Endodermal cell (in vitro differentiated cells): ENCODE measurements at regions not wholly inside any gene's neighbourhood (a gene's known extent, or its start where the extent isn't known, plus 50 kb on each side); places are given as distances from the start of the nearest gene placed in this dataset.
A peak's percentile ranks its signal among the peaks of the same experiment; 100 is the strongest.

Experiments used
- DNase-seq: peaks from one replicate; pipeline ENCODE4 v3.0.0-alpha.2; 2017
- H3K27ac ChIP-seq: 2 replicates; pipeline ENCODE4 v1.5.1; 2013; ENCODE audit warnings: mild to moderate bottlenecking, low read depth, low read length, moderate library complexity
- H3K27me3 ChIP-seq: 2 replicates; pipeline ENCODE4 v1.6.1; 2013; ENCODE audit warnings: mild to moderate bottlenecking, low read length, moderate library complexity; ENCODE audit not compliant: insufficient read depth, control insufficient read depth, poor library complexity, severe bottlenecking
- H3K36me3 ChIP-seq: 2 replicates; pipeline ENCODE4 v1.7.0; 2013; ENCODE audit warnings: mild to moderate bottlenecking, low read length, moderate library complexity; ENCODE audit not compliant: control insufficient read depth, insufficient read depth
- H3K4me1 ChIP-seq: one replicate; pipeline ENCODE4 v1.7.0; 2013; ENCODE audit warnings: low read length; ENCODE audit not compliant: control insufficient read depth, insufficient read depth
- H3K4me3 ChIP-seq: 2 replicates; pipeline ENCODE4 v1.5.1; 2013; ENCODE audit warnings: mild to moderate bottlenecking, low read length, moderate library complexity
- H3K9ac ChIP-seq: 2 replicates; pipeline ENCODE4 v1.6.1; 2013; ENCODE audit warnings: mild to moderate bottlenecking, low read length, moderate library complexity; ENCODE audit not compliant: poor library complexity, severe bottlenecking; ENCODE audit errors: extremely low read depth
- H3K9me3 ChIP-seq: 2 replicates; pipeline ENCODE4 v1.6.1; 2013; ENCODE audit warnings: mild to moderate bottlenecking, low read length, moderate library complexity; ENCODE audit not compliant: control insufficient read depth
- H3K27ac Mint-ChIP-seq: 2 replicates; pipeline ENCODE4 v1.8.0; 2020; ENCODE audit warnings: mixed read lengths
- H3K27me3 Mint-ChIP-seq: 2 replicates; pipeline ENCODE4 v1.8.0; 2021; ENCODE audit warnings: mild to moderate bottlenecking, mixed read lengths; ENCODE audit not compliant: insufficient read depth
- H3K36me3 Mint-ChIP-seq: 2 replicates; pipeline ENCODE4 v1.8.0; 2020; ENCODE audit warnings: low read depth, mixed read lengths
- H3K4me1 Mint-ChIP-seq: 2 replicates; pipeline ENCODE4 v1.8.0; 2020; ENCODE audit warnings: mixed read lengths
- H3K4me3 Mint-ChIP-seq: 2 replicates; pipeline ENCODE4 v1.8.0; 2020; ENCODE audit warnings: mild to moderate bottlenecking, moderate library complexity, mixed read lengths
- H3K9me3 Mint-ChIP-seq: 2 replicates; pipeline ENCODE4 v1.8.0; 2020; ENCODE audit warnings: mild to moderate bottlenecking, mixed read lengths
- CTCF ChIP-seq: fragments of 200-600 bp; sonication (generic); conservative IDR thresholded peaks from 2 replicates; pipeline ENCODE4 v1.5.0; 2021; ENCODE audit warnings: antibody characterized with exemption, mild to moderate bottlenecking
- WGBS, 2 experiments: methylation state at CpG; one replicate each; pipeline versions ENCODE4 v1.1.5 to v1.1.7; 2013; ENCODE audit warnings: missing lambda C conversion rate in 2 of 2, mixed read lengths in 1 of 2; ENCODE audit not compliant: insufficient coverage in 1 of 2, insufficient read length in 1 of 2; 5-methylcytosine and 5-hydroxymethylcytosine counted together

- DNase-seq, result no peak
- H3K27ac ChIP-seq, result no peak overlapping the region
- WGBS, 2 experiments, result 95% methylated on average over 1 of the region's 1 CpG; no CpG with 5 or more reads in 1 of the 2 experiments
- H3K27ac Mint-ChIP-seq, result no peak overlapping the region
- no peaks in the 10 kb centered on the region for H3K36me3 ChIP-seq
- no peaks in the 10 kb centered on the region for H3K27me3 ChIP-seq
- H3K9me3 ChIP-seq, result no peaks in the 10 kb centered on the region
- no peaks in the 10 kb centered on the region for H3K9me3 Mint-ChIP-seq
- no peak overlapping the region for H3K9ac ChIP-seq
- no peaks in the 10 kb centered on the region for H3K36me3 Mint-ChIP-seq
- peaks cover 18% of the 10 kb centered on the region for H3K4me1 Mint-ChIP-seq
- H3K4me1 ChIP-seq, result no peaks in the 10 kb centered on the region
- TF ChIP-seq CTCF, result no peak
- no peak overlapping the region for H3K4me3 ChIP-seq
- H3K4me3 Mint-ChIP-seq, result no peak overlapping the region
- H3K27me3 Mint-ChIP-seq, result no peaks in the 10 kb centered on the region
These were observed 417.6 kb downstream of the SOX11 start for GRCh38 chr2:6109831-6110230.

DNA sequence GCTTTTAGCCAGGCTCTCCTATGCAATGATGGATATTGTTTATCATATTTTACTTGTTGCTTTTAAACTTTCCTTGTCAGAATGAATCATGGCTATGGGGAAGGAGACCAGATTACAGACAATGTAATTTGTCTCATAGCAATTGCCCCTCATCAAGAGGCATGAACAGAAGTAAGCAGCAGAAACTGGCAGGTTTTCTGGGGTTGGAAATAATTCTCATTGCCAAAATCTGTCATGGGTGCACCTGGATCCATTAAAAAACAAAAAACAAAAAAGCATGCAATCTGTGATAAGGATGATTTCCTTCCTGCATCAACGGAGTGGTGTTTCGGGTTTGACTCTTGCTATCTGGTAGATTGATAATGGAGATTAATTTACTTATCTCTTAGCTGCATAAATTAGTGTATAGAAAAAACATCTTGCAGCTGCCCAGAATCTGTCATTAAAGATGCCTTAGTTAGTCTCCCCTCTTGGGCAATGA, 419.6 kb downstream of the SOX11 start:
- Mint-ChIP-seq H3K36me3 (no peaks in the 10 kb centered on the region), H3K9me3 (no peaks in the 10 kb centered on the region), H3K27me3 (no peaks in the 10 kb centered on the region), H3K4me3 (no peak overlapping the region), H3K27ac (no peak overlapping the region), H3K4me1 (peaks cover 18% of the 10 kb centered on the region)
- no peaks in the 10 kb centered on the region for H3K4me1 ChIP-seq
- no peak overlapping the region for H3K9ac ChIP-seq
- no peaks in the 10 kb centered on the region for H3K27me3 ChIP-seq
- no peak overlapping the region for H3K4me3 ChIP-seq
- no peak for TF ChIP-seq CTCF
- DNase-seq, result no peak
- no peak overlapping the region for H3K27ac ChIP-seq
- no peaks in the 10 kb centered on the region for H3K36me3 ChIP-seq
- no peaks in the 10 kb centered on the region for H3K9me3 ChIP-seq
- WGBS, 2 experiments, result 100% methylated on average over 2 of the region's 2 CpGs; no CpG with 5 or more reads in 1 of the 2 experiments

- Mint-ChIP-seq H3K4me1 (peaks cover 18% of the 10 kb centered on the region), H3K4me3 (no peak overlapping the region), H3K27me3 (no peaks in the 10 kb centered on the region), H3K27ac (no peak overlapping the region), H3K9me3 (no peaks in the 10 kb centered on the region), H3K36me3 (no peaks in the 10 kb centered on the region)
- Histone ChIP-seq H3K36me3 (no peaks in the 10 kb centered on the region), H3K9ac (no peak overlapping the region), H3K27me3 (no peaks in the 10 kb centered on the region), H3K9me3 (no peaks in the 10 kb centered on the region), H3K4me1 (no peaks in the 10 kb centered on the region), H3K27ac (peak overlapping the region; percentile 44), H3K4me3 (no peak overlapping the region)
- TF ChIP-seq CTCF, result no peak
- no peak for DNase-seq
- 38 to 81% methylated on average over 3 of the region's 4 CpGs for WGBS, 2 experiments
These were observed 421.6 kb downstream of the SOX11 start for GRCh38 chr2:6113786-6114185.
